Fibroblast of the aortic adventitia (primary cell): ENCODE measurements at regions not wholly inside any gene's neighbourhood (a gene's known extent, or its start where the extent isn't known, plus 50 kb on each side); places are given as distances from the start of the nearest gene placed in this dataset.

Experiments
- DNase-seq: peaks from one replicate; pipeline ENCODE4 v3.0.0-alpha.2; 2010; ENCODE audit warnings: low read depth
- H3K4me3 ChIP-seq: 2 replicates; pipeline ENCODE4 v1.5.1; 2011; ENCODE audit warnings: low read depth, mild to moderate bottlenecking, control low read depth, low read length, moderate library complexity
- CTCF ChIP-seq: IDR thresholded peaks from 2 replicates; pipeline ENCODE4 v1.5.1; 2011; ENCODE audit warnings: mild to moderate bottlenecking, low read length, control low read depth, inconsistent platforms; ENCODE audit not compliant: insufficient read depth

GRCh38 chr5:87888139-87888538 lies 380.5 kb downstream of the TMEM161B start:
- no peak for DNase-seq
- no peak overlapping the region for H3K4me3 ChIP-seq
- TF ChIP-seq CTCF: no peak

- TF ChIP-seq CTCF: no peak
- no peak overlapping the region for H3K4me3 ChIP-seq
Observed at GRCh38 chr5:87887247-87887646, 381.4 kb downstream of the TMEM161B start.

GRCh38 chr5:87886164-87886563 lies 382.5 kb downstream of the TMEM161B start:
- H3K4me3 ChIP-seq: no peak overlapping the region
- TF ChIP-seq CTCF: no peak
- no peak for DNase-seq

More at GRCh38 chr5:87887247-87887646, 381.4 kb downstream of the TMEM161B start:
- DNase-seq: no peak

- no peak overlapping the region for H3K4me3 ChIP-seq
- no peak for DNase-seq
- TF ChIP-seq CTCF: no peak
Observed at GRCh38 chr5:87885758-87886157, 382.9 kb downstream of the TMEM161B start.

GRCh38 chr5:87877495-87877894 lies 391.1 kb downstream of the TMEM161B start:
- no peak for DNase-seq
- no peak for TF ChIP-seq CTCF
- no peak overlapping the region for H3K4me3 ChIP-seq

- TF ChIP-seq CTCF: no peak
- DNase-seq: no peak
- no peak overlapping the region for H3K4me3 ChIP-seq
Observed at GRCh38 chr5:87877023-87877422, 391.6 kb downstream of the TMEM161B start.

- TF ChIP-seq CTCF: no peak
- DNase-seq: no peak
- H3K4me3 ChIP-seq: no peak overlapping the region
Observed at GRCh38 chr5:87876616-87877015, 392.0 kb downstream of the TMEM161B start.
